ENCODE measurements at regions not wholly inside any gene's neighbourhood (a gene's known extent, or its start where the extent isn't known, plus 50 kb on each side); places are given as distances from the start of the nearest gene placed in this dataset.

- DNase-seq (ENCODE audit: low spot score), result no peak
These were observed 194.2 kb downstream of the GPAM start for GRCh38 chr10:111989136-111989911.

- no peak for DNase-seq (ENCODE audit: low spot score)
These were observed 192.8 kb downstream of the GPAM start for GRCh38 chr10:111990734-111991133.

GRCh38 chr10:111993321-111993720, 190.2 kb downstream of the GPAM start:
- no peak for DNase-seq (ENCODE audit: low spot score)

GRCh38 chr10:111993872-111994426, 189.6 kb downstream of the GPAM start:
- DNase-seq (ENCODE audit: low spot score), result no peak

- no peak for DNase-seq (ENCODE audit: low spot score)
These were observed 187.5 kb downstream of the GPAM start for GRCh38 chr10:111996103-111996502.

- no peak for DNase-seq (ENCODE audit: low spot score)
These were observed 184.8 kb downstream of the GPAM start for GRCh38 chr10:111998728-111999127.

GRCh38 chr10:111999205-111999914, 184.2 kb downstream of the GPAM start:
- no peak for DNase-seq (ENCODE audit: low spot score)

- DNase-seq (ENCODE audit: low spot score), result no peak
These were observed 183.7 kb downstream of the GPAM start for GRCh38 chr10:111999915-112000302.

- no peak for DNase-seq (ENCODE audit: low spot score)
These were observed 183.1 kb downstream of the GPAM start for GRCh38 chr10:112000466-112000865.

- no peak for DNase-seq (ENCODE audit: low spot score)
These were observed 181.4 kb downstream of the GPAM start for GRCh38 chr10:112002206-112002605.

GRCh38 chr10:112004075-112004474, 179.5 kb downstream of the GPAM start:
- DNase-seq (ENCODE audit: low spot score), result no peak

- DNase-seq (ENCODE audit: low spot score), result no peak
These were observed 178.5 kb downstream of the GPAM start for GRCh38 chr10:112005044-112005443.

- no peak for DNase-seq (ENCODE audit: low spot score)
These were observed 177.2 kb downstream of the GPAM start for GRCh38 chr10:112006407-112006806.

GRCh38 chr10:112006831-112007230, 176.7 kb downstream of the GPAM start:
- DNase-seq (ENCODE audit: low spot score), result peak; percentile 2

- no peak for DNase-seq (ENCODE audit: low spot score)
These were observed 161.4 kb downstream of the GPAM start for GRCh38 chr10:112022196-112022595.

- no peak for DNase-seq (ENCODE audit: low spot score)
These were observed 159.5 kb downstream of the GPAM start for GRCh38 chr10:112024079-112024478.

GRCh38 chr10:112025228-112025627, 158.3 kb downstream of the GPAM start:
- DNase-seq (ENCODE audit: low spot score), result no peak

GRCh38 chr10:112026438-112026837, 157.1 kb downstream of the GPAM start:
- DNase-seq (ENCODE audit: low spot score), result peak; percentile 2

- DNase-seq (ENCODE audit: low spot score), result no peak
These were observed 155.8 kb downstream of the GPAM start for GRCh38 chr10:112027731-112028280.

- DNase-seq (ENCODE audit: low spot score), result no peak
These were observed 153.1 kb downstream of the GPAM start for GRCh38 chr10:112030431-112030830.

- DNase-seq (ENCODE audit: low spot score), result no peak
These were observed 143.7 kb downstream of the GPAM start for GRCh38 chr10:112039823-112040222.

- no peak for DNase-seq (ENCODE audit: low spot score)
These were observed 142.9 kb downstream of the GPAM start for GRCh38 chr10:112040696-112041095.

GRCh38 chr10:112045938-112046337, 137.6 kb downstream of the GPAM start:
- DNase-seq (ENCODE audit: low spot score), result no peak
